Neural cell (in vitro differentiated cells): ENCODE measurements at regions not wholly inside any gene's neighbourhood (a gene's known extent, or its start where the extent isn't known, plus 50 kb on each side); places are given as distances from the start of the nearest gene placed in this dataset.

Experiments
- H2AFZ ChIP-seq: fragments of 200-600, 300-800 bp; sonication (generic), shearing (Covaris generic); 2 replicates; pipeline ENCODE4 v1.6.0; 2014; ENCODE audit warnings: low read depth, mild to moderate bottlenecking, antibody characterized with exemption, low read length, moderate library complexity
- H3F3A ChIP-seq: fragments of 200-600 bp; shearing (Covaris generic); 2 replicates; pipeline ENCODE4 v1.6.1; 2016; ENCODE audit warnings: mild to moderate bottlenecking, moderate library complexity, mixed read lengths, antibody characterized with exemption, low read length; ENCODE audit not compliant: insufficient read depth, poor library complexity, severe bottlenecking
- H3K27ac ChIP-seq: fragments of 200-600, 300-800 bp; sonication (generic), shearing (Covaris generic); 2 replicates; pipeline ENCODE4 v1.5.1; 2014; ENCODE audit warnings: mild to moderate bottlenecking, low read length, moderate library complexity
- H3K27me3 ChIP-seq: fragments of 300-800, 200-600 bp; sonication (generic), shearing (Covaris generic); 2 replicates; pipeline ENCODE4 v1.6.0; 2014; ENCODE audit warnings: mild to moderate bottlenecking, low read depth, low read length, moderate library complexity; ENCODE audit not compliant: insufficient read depth
- H3K36me3 ChIP-seq: fragments of 300-800, 200-600 bp; sonication (generic), shearing (Covaris generic); 2 replicates; pipeline ENCODE4 v1.5.1; 2014; ENCODE audit warnings: mild to moderate bottlenecking, antibody characterized with exemption, low read length, moderate library complexity; ENCODE audit not compliant: insufficient read depth
- H3K4me2 ChIP-seq: fragments of 300-800, 200-600 bp; sonication (generic), shearing (Covaris generic); 2 replicates; pipeline ENCODE4 v1.6.0; 2014; ENCODE audit warnings: mild to moderate bottlenecking, low read length
- H3K4me3 ChIP-seq: fragments of 300-800, 200-600 bp; sonication (generic), shearing (Covaris generic); 2 replicates; pipeline ENCODE4 v1.5.1; 2014; ENCODE audit warnings: mild to moderate bottlenecking, low read length, moderate library complexity
- H3K79me2 ChIP-seq: fragments of 200-600 bp; shearing (Covaris generic); replicated peaks from 2 replicates; pipeline ENCODE4 v1.6.0; 2014; ENCODE audit warnings: mild to moderate bottlenecking, low read length, moderate library complexity; ENCODE audit not compliant: insufficient read depth
- H3K9ac ChIP-seq: fragments of 300-800, 200-600 bp; sonication (generic), shearing (Covaris generic); 2 replicates; pipeline ENCODE4 v1.6.1; 2016; ENCODE audit warnings: mild to moderate bottlenecking, low read length, mixed read lengths
- H3K9me2 ChIP-seq: fragments of 200-600 bp; shearing (Covaris generic); 2 replicates; pipeline ENCODE4 v1.6.1; 2016; ENCODE audit warnings: mild to moderate bottlenecking, low read length, mixed read lengths; ENCODE audit not compliant: insufficient read depth
- H3K9me3 ChIP-seq: fragments of 200-600, 300-800 bp; sonication (generic), shearing (Covaris generic); 2 replicates; pipeline ENCODE4 v1.6.1; 2016; ENCODE audit warnings: mild to moderate bottlenecking, mixed run types, low read length, moderate library complexity, mixed read lengths
- H4K20me1 ChIP-seq: fragments of 200-600 bp; shearing (Covaris generic); 2 replicates; pipeline ENCODE4 v1.6.1; 2016; ENCODE audit warnings: mild to moderate bottlenecking, mixed run types; ENCODE audit not compliant: insufficient read depth
- CTCF ChIP-seq: fragments of 450-650 bp; IDR thresholded peaks from 2 replicates; pipeline ENCODE4 v1.5.1; 2014; ENCODE audit warnings: antibody characterized with exemption, mild to moderate bottlenecking, moderate library complexity; ENCODE audit not compliant: poor library complexity, severe bottlenecking
- EP300 ChIP-seq: fragments of 450-650 bp; conservative IDR thresholded peaks from 2 replicates; pipeline ENCODE4 v1.6.1; 2014; ENCODE audit warnings: antibody characterized with exemption, mild to moderate bottlenecking, moderate library complexity; ENCODE audit not compliant: poor library complexity, severe bottlenecking
- EZH2 ChIP-seq: fragments of 200-600, 300-800 bp; shearing (Covaris generic), sonication (generic); IDR thresholded peaks from 2 replicates; pipeline ENCODE4 v1.6.1; 2014; ENCODE audit warnings: antibody characterized with exemption, low read length, borderline replicate concordance, mild to moderate bottlenecking; ENCODE audit not compliant: insufficient read depth, poor library complexity, severe bottlenecking
- MXI1 ChIP-seq: fragments of 450-650 bp; conservative IDR thresholded peaks from 2 replicates; pipeline ENCODE4 v1.6.1; 2014; ENCODE audit warnings: antibody characterized with exemption, mild to moderate bottlenecking; ENCODE audit not compliant: poor library complexity, severe bottlenecking
- POLR2AphosphoS5 ChIP-seq: IDR thresholded peaks from 2 replicates; pipeline ENCODE4 v1.6.1; 2012
- RAD21 ChIP-seq: fragments of 450-650 bp; conservative IDR thresholded peaks from 2 replicates; pipeline ENCODE4 v1.6.1; 2014; ENCODE audit warnings: antibody characterized with exemption, mild to moderate bottlenecking, moderate library complexity
- SMC3 ChIP-seq: fragments of 450-650 bp; conservative IDR thresholded peaks from 2 replicates; pipeline ENCODE4 v1.6.1; 2014; ENCODE audit warnings: antibody characterized with exemption, mild to moderate bottlenecking, moderate library complexity; ENCODE audit not compliant: poor library complexity
- TAF1 ChIP-seq: IDR thresholded peaks from 2 replicates; pipeline ENCODE4 v1.6.1; 2012; ENCODE audit warnings: low read depth
- TF ChIP-seq, protein P1 (sequence below): IDR thresholded peaks from 2 replicates; pipeline ENCODE4 v1.6.1; 2012; ENCODE audit warnings: borderline replicate concordance

DNA sequence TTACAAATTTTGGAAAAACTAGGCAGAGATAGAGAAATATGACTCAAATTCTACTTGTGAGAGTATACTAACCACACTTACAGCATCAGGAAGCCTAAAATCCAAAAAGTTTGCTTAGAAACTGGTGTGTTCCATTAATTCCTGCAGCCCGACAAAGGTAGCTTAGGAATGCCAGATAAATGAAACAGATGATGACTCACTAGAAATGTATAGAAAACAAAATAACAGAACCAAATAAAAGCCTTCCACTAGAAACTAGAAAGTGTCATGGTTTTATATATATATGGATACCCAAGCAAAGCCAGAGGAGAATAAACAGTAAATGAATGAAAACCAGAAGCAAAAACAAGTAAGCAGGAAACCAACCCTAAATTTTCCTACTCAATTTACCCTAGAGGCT, 272.2 kb upstream of the PRDM9 start:
- Histone ChIP-seq H3F3A (no peaks in the 10 kb centered on the region), H3K36me3 (no peaks in the 10 kb centered on the region), H3K9me3 (no peaks in the 10 kb centered on the region), H2AFZ (no peak overlapping the region), H4K20me1 (no peaks in the 10 kb centered on the region), H3K9ac (no peak overlapping the region), H3K27ac (no peak overlapping the region), H3K4me3 (no peak overlapping the region), H3K79me2 (no peaks in the 10 kb centered on the region), H3K27me3 (no peaks in the 10 kb centered on the region), H3K9me2 (no peaks in the 10 kb centered on the region), H3K4me2 (no peak overlapping the region)
- TF ChIP-seq TAF1 (no peak), EZH2 (no peak), SMC3 (no peak), MXI1 (no peak), CTCF (no peak), RAD21 (no peak), EP300 (no peak), POLR2AphosphoS5 (no peak)
- TF ChIP-seq, protein P1, sequence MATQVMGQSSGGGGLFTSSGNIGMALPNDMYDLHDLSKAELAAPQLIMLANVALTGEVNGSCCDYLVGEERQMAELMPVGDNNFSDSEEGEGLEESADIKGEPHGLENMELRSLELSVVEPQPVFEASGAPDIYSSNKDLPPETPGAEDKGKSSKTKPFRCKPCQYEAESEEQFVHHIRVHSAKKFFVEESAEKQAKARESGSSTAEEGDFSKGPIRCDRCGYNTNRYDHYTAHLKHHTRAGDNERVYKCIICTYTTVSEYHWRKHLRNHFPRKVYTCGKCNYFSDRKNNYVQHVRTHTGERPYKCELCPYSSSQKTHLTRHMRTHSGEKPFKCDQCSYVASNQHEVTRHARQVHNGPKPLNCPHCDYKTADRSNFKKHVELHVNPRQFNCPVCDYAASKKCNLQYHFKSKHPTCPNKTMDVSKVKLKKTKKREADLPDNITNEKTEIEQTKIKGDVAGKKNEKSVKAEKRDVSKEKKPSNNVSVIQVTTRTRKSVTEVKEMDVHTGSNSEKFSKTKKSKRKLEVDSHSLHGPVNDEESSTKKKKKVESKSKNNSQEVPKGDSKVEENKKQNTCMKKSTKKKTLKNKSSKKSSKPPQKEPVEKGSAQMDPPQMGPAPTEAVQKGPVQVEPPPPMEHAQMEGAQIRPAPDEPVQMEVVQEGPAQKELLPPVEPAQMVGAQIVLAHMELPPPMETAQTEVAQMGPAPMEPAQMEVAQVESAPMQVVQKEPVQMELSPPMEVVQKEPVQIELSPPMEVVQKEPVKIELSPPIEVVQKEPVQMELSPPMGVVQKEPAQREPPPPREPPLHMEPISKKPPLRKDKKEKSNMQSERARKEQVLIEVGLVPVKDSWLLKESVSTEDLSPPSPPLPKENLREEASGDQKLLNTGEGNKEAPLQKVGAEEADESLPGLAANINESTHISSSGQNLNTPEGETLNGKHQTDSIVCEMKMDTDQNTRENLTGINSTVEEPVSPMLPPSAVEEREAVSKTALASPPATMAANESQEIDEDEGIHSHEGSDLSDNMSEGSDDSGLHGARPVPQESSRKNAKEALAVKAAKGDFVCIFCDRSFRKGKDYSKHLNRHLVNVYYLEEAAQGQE, result no peak

DNA sequence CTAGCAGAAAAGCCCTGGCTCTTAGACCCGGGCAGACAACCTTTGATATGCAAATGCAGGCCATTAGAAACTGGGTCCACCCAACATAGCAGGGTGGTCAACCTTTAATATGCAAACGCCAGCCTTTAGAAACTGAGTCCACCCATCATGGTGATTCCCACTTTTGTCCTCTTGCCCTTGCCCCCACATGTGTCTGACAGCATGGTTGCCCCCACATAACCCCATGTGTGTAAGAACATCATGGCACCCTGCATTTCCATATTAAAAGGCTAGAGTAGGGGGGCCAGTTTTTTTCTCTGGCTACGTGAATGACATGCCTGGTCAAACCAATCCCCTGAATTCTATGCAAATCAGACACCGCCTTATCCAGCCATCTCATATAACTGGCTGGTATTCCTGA, 273.2 kb upstream of the PRDM9 start:
- Histone ChIP-seq H3K9me2 (no peaks in the 10 kb centered on the region), H3K79me2 (no peaks in the 10 kb centered on the region), H3K4me2 (no peak overlapping the region), H3K27ac (no peak overlapping the region), H3K9ac (no peak overlapping the region), H3K27me3 (no peaks in the 10 kb centered on the region), H2AFZ (no peak overlapping the region), H3F3A (no peaks in the 10 kb centered on the region), H3K4me3 (no peak overlapping the region), H4K20me1 (no peaks in the 10 kb centered on the region), H3K9me3 (no peaks in the 10 kb centered on the region), H3K36me3 (no peaks in the 10 kb centered on the region)
- TF ChIP-seq RAD21 (no peak), EZH2 (no peak), MXI1 (no peak), EP300 (no peak), SMC3 (no peak), TAF1 (no peak), CTCF (no peak)
- TF ChIP-seq, protein P1, result no peak
